Psoas muscle (tissue), 7 donors: ENCODE measurements at regions not wholly inside any gene's neighbourhood (a gene's known extent, or its start where the extent isn't known, plus 50 kb on each side); places are given as distances from the start of the nearest gene placed in this dataset.

ENCODE experiments used
- ATAC-seq, 4 donors: fragments of 200-7000 bp; cut with Tn5 transposase; one replicate each; pipeline ENCODE4 v1.9.1; 2020; ENCODE audit warnings: moderate library complexity in 3 of 4, mild to moderate bottlenecking in 2 of 4
- DNase-seq, 2 donors: peaks; one replicate each; pipeline ENCODE4 v3.0.0-alpha.2; 2020
- H3K27ac ChIP-seq: fragments of 200-600 bp; one replicate; pipeline ENCODE4 v1.8.0; 2022
- H3K27me3 ChIP-seq, 3 donors: fragments of 200-600 bp in 1 of 3; one replicate each; pipeline versions ENCODE4 v1.6.1 to v1.8.0; 2013 to 2022; ENCODE audit warnings: low read length in 2 of 3, mild to moderate bottlenecking in 2 of 3, moderate library complexity in 1 of 3; ENCODE audit not compliant: insufficient read depth in 3 of 3
- H3K36me3 ChIP-seq, 2 donors: fragments of 200-600 bp in 1 of 2; one replicate each; pipeline versions ENCODE4 v1.6.1 to v1.8.0; 2013 to 2022; ENCODE audit warnings: low read depth in 1 of 2, mild to moderate bottlenecking in 1 of 2, moderate library complexity in 1 of 2; ENCODE audit not compliant: insufficient read depth in 1 of 2
- H3K4me1 ChIP-seq: fragments of 200-600 bp; one replicate; pipeline ENCODE4 v1.8.0; 2022
- H3K4me3 ChIP-seq: fragments of 200-600 bp; one replicate; pipeline ENCODE4 v1.8.0; 2022; ENCODE audit warnings: mild to moderate bottlenecking
- H3K9me3 ChIP-seq: fragments of 200-600 bp; one replicate; pipeline ENCODE4 v1.8.0; 2022
- CTCF ChIP-seq: fragments of 200-600 bp; IDR thresholded peaks from one replicate; pipeline ENCODE4 v1.8.0; 2022; ENCODE audit warnings: antibody characterized with exemption
- WGBS, 3 donors: extraction: QIAGEN DNeasy Blood & Tissue Kit; methylation state at CpG; one replicate each; pipeline versions ENCODE4 v1.1.6 to v1.1.7; 2013; 5-methylcytosine and 5-hydroxymethylcytosine counted together
- intact Hi-C, 2 donors: fragments of 100-400 bp; cut with DNase I; formaldehyde crosslinking; loops; one replicate each; pipeline versions ENCODE4 v1.11.0 to v1.14.2; 2022
- donor health status: healthy with polysubstance abuse.
- donor health status: DM: no; HTN: no; CAD: no; lungs with moderate emphysema.
- donor health status: Bipolar disorder and iron deficiency.
- donor health status: healthy.
- donor health status: DM: yes; HTN: yes; CAD: no.
- donor health status: DM: no; HTN: no; CAD: no.
- donor health status: DM: yes; HTN: yes; CAD: no.

DNA sequence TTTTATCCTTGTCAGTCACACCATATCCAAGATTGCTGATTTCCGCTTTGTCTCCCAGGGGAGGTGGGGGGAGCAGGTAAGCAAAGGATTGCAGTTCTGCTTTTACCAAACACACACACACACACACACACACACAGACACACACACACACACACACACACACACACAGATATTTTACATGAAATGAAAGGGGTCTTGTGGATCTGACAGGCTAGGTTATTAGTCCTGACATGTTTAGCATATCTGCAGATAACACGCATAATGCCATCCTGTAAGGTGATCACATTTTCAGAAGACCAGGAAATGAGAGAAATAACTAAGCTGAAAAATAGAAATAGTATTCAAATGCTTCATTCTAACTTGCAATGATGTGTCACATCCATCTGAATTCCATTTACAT, 1113.3 kb downstream of the CDH8 start:
- no peak for DNase-seq
- Histone ChIP-seq H3K4me1 (no peaks in the 10 kb centered on the region), H3K27me3 (no peaks in the 10 kb centered on the region), H3K36me3 (no peaks in the 10 kb centered on the region), H3K4me3 (no peak overlapping the region), H3K9me3 (no peaks in the 10 kb centered on the region), H3K27ac (no peak overlapping the region)
- no peak for TF ChIP-seq CTCF
- no peak for ATAC-seq
- 75 to 82% (median 81%) methylated on average over 2 of the region's 2 CpGs for WGBS, 3 donors
- intact Hi-C loops, result no loop called here

- H3K36me3 ChIP-seq, result no peaks in the 10 kb centered on the region
- intact Hi-C loops, result no loop called here
- H3K27ac ChIP-seq, result no peak overlapping the region
- no peaks in the 10 kb centered on the region for H3K4me1 ChIP-seq
- 84 to 92% (median 89%) methylated on average over 3 of the region's 3 CpGs for WGBS, 3 donors
- H3K27me3 ChIP-seq, result no peaks in the 10 kb centered on the region
- H3K9me3 ChIP-seq, result no peaks in the 10 kb centered on the region
- no peak for DNase-seq
- no peak for ATAC-seq
- no peak overlapping the region for H3K4me3 ChIP-seq
- no peak for TF ChIP-seq CTCF
Observed at GRCh38 chr16:60914334-60914733, 1121.9 kb downstream of the CDH8 start.

DNA sequence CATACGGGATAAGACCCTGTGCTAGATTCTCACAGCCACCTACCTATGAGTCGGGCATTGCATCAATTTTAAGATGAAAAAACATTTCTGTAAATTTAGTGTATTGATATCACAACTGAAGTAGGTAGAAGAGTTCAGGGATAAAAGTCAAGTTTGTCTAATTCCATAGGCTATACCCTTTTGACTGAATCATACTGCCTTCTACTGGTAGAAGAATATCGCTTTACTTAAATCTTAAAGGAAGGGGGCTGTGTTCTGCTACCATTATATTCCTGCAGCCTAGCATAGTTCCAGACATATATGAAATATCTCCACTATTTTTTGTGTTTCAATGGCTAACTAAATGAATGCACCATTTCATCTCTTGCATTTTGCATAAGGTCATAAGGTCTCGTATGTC, 1128.6 kb downstream of the CDH8 start:
- H3K4me1 ChIP-seq, result no peaks in the 10 kb centered on the region
- H3K27ac ChIP-seq, result no peak overlapping the region
- H3K27me3 ChIP-seq, result no peaks in the 10 kb centered on the region
- H3K9me3 ChIP-seq, result no peaks in the 10 kb centered on the region
- DNase-seq (no peak), ATAC-seq (no peak)
- H3K4me3 ChIP-seq, result no peak overlapping the region
- intact Hi-C loops, result no loop called here
- no peaks in the 10 kb centered on the region for H3K36me3 ChIP-seq
- no peak for TF ChIP-seq CTCF
- WGBS, 3 donors, result 76 to 91% (median 88%) methylated on average over 4 of the region's 4 CpGs

DNA sequence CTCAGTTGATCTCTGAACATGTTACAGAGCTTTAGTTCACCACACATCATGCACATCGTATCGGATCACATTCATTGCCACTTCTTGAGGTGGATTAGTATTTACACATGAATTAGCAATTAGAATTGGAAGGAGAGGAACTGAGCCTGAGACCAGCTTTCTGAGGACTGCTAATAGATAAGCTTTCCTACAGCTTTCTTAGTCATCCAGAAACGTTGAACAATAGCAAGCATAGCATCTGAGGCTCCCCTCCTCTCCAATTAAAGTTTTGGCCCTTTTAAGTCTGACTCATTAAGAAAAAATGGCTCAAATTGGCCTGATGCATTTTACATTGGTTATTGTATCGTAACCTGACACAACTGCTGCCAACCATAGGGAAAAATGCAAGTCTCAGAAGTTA, 1130.4 kb downstream of the CDH8 start:
- Histone ChIP-seq H3K36me3 (no peaks in the 10 kb centered on the region), H3K4me1 (no peaks in the 10 kb centered on the region), H3K27me3 (no peaks in the 10 kb centered on the region), H3K4me3 (no peak overlapping the region), H3K9me3 (no peaks in the 10 kb centered on the region), H3K27ac (no peak overlapping the region)
- no peak for ATAC-seq
- no peak for TF ChIP-seq CTCF
- 39 to 57% (median 50%) methylated on average over 4 of the region's 4 CpGs for WGBS, 3 donors
- no peak for DNase-seq
- intact Hi-C loops, result no loop called here

- Histone ChIP-seq H3K9me3 (peaks cover 4% of the 10 kb centered on the region), H3K4me1 (no peaks in the 10 kb centered on the region), H3K36me3 (no peaks in the 10 kb centered on the region), H3K4me3 (no peak overlapping the region), H3K27me3 (no peaks in the 10 kb centered on the region), H3K27ac (no peak overlapping the region)
- no peak for DNase-seq
- no peak for ATAC-seq
- 91 to 92% (median 91%) methylated on average over 4 of the region's 4 CpGs for WGBS, 3 donors
- TF ChIP-seq CTCF, result no peak
- intact Hi-C loops, result no loop called here
Observed at GRCh38 chr16:60902114-60902513, 1134.1 kb downstream of the CDH8 start.
